ENCODE measurements at regions not wholly inside any gene's neighbourhood (a gene's known extent, or its start where the extent isn't known, plus 50 kb on each side); places are given as distances from the start of the nearest gene placed in this dataset.

GRCh38 chr21:39048574-39048973 is 134.7 kb downstream of the PSMG1 start:
- no peak for TF ChIP-seq CTCF (conservative IDR thresholded peaks at IDR 0.05; ENCODE audit: low read depth in 2 of 2)
- no peak for TF ChIP-seq CREB1 (CRISPR knock-in tag; IDR thresholded peaks at IDR 0.05; ENCODE audit: low read depth)
